OCI-M2 (cell line): ENCODE measurements at regions not wholly inside any gene's neighbourhood (a gene's known extent, or its start where the extent isn't known, plus 50 kb on each side); places are given as distances from the start of the nearest gene placed in this dataset.
"Not testable (repeated sequence)": the region's sequence is repeated elsewhere in the genome, so short reads cannot be mapped to it uniquely, and the experiment has no call there.

Experiments used
- DNase-seq: peaks from one replicate; lab custom pipeline; 2025; ENCODE audit not compliant: unreplicated experiment; lab: John Stamatoyannopoulos, UW

- DNase-seq, result no peak
Measured at GRCh38 chr7:36035186-36035585, 117.9 kb upstream of the EEPD1 start.

- no peak for DNase-seq
Measured at GRCh38 chr7:36036590-36036989, 116.5 kb upstream of the EEPD1 start.

DNA sequence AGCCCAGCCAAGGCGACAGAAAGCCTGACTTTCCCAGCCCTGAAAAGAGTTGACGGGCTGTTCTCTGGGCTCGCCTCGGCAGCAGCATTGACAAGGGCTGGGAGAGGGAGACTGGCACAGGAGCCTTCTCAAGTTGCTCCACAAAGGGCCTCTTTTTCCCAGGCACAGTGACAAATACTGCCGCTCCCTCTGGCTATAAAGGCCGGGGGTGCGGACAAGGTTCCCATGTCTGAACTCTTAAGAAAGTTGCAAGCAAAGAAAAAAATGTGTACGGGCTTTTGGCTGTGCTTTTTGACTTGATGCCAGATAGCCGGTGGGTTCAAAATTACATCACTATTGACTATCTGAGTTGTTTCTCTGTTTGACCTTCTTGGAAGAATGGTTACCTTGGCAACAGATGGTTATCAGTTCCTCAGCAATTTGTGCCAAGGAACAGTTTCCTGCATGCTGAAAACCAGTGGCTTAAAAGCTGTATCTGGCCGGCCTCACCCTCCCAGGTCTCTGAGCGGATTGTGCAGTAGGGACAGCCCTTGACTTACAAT is 115.9 kb upstream of the EEPD1 start:
- DNase-seq, result no peak

DNA sequence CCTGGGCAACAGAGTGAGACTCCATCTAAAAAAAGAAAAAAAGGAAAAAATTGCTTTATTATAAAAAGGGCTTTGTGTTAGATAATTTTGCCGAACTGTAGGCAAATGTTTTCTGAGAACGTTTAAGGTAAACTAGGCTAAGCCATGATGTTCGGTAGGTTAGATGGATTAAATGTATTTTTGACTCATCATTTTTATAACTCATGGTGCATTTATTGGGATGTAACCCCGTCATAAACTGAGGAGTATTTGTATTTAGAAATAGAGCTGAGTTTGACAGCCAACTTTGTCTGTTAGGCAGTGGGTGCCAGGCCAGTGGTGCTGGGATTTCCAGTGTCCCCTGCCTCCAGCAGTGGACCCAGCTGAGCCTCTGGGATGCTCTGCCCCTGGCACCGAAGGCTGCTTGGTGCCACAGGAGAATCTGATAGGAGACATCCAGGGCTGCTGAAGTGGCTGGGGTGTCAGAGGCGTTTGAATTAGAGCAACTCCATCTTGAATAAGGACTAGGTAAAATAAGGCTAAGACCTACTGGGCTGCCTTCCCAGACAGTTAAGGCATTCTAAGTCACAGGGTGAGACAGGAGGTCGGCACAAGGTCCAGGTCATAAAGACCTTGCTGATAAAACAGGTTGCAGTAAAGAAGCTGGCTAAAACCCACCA is 114.9 kb upstream of the EEPD1 start:
- no peak for DNase-seq

DNA sequence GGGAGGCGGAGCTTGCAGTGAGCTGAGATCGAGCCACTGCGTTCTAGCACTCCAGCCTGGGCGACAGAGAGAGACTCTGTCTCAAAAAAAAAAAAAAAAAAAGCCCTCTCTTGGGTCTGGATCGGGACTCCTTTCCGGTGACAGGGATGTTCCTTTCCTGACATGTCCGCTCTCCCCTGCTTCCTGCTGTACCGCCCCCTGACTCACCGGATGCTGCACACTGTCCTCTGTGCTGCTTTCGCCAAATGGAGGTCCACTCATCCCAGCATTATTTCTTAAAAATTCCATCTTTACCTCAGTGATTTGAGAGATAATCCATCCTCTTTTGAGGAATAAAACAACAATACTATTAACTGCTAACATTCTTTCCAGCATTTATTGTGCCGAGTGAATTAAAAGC is 113.8 kb upstream of the EEPD1 start:
- no peak for DNase-seq

GRCh38 chr7:36039671-36040070 is 113.4 kb upstream of the EEPD1 start:
- no peak for DNase-seq

DNA sequence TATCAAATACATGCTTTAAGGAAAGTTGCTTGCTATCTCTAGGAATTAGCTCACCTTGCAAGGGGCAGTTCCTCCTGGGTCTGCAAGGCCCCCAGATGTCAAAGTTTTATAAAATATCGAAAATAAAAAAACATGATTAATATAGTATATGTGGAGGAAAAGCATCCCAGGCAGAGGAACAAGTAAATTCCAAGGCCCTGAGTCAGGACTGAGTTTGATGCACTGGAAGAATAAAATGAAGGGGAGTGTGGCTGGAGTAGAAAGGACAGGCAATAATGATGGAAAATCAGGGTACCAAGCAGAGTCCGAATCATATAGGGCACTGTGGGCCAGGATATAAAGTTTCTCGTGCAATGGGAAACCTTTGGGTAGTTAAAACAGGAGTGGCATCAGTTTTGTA is 112.4 kb upstream of the EEPD1 start:
- no peak for DNase-seq

DNA sequence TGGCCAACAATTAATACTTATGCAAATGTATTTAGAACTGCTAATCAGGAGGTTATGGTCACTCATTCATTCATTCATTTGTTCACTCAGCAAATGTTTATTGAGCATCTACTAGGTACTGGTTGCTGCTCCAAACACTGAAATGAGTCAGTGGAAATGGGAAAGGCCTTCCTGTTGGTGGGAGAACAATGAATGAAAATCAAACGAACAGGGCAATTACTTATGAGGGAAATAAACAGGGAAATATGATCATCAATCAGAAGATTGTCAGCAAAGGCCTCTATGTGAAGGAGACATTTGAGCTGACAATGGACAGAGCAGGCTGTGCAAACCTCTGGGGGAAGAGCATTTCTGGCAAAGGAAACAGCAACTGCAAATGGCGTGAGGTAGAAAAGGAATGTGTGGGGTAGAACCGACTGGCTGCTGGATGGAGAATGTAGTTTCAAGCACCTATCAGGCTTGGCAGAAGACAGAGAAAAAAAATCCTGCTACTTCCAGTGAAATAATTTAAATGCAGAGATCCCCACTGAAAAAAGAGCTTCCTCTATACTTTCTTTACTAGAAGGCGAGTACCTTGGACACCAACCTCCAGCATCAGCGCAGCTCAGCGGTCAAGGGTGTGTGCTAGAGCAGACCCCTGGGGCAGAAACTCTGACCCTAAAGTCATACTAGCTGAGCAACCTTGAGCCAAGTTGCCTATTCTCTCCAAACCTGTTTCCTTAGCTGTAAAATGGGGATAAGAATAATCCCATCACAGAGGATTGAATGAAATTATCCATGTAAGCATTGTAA is 108.8 kb upstream of the EEPD1 start:
- no peak for DNase-seq

GRCh38 chr7:36045326-36045725 is 107.7 kb upstream of the EEPD1 start:
- DNase-seq, result no peak

DNA sequence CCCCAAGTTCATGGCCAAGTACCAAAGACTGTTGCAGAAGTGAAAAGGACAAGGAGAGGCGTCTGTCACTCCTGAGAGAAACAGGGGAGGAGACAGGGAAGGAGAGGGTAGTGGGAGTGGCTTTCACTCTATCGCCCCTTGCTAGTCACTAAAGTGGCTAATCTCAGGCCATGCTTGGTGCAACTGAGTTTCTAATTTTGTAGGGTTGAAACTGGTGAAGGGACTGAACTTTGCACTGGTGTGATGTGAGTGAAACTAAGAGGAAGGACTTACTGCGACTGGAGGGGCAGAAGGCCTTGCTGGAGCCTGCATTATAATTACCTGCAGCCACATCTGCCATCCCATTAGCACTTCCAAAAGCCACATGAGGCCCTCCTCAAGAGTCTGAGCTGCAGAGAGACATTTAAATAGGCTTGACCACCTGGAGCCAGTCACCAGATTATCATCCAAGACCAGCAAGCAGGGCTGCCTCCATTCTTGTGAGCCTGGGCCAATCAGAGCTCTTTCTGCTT is 107.2 kb upstream of the EEPD1 start:
- no peak for DNase-seq

DNA sequence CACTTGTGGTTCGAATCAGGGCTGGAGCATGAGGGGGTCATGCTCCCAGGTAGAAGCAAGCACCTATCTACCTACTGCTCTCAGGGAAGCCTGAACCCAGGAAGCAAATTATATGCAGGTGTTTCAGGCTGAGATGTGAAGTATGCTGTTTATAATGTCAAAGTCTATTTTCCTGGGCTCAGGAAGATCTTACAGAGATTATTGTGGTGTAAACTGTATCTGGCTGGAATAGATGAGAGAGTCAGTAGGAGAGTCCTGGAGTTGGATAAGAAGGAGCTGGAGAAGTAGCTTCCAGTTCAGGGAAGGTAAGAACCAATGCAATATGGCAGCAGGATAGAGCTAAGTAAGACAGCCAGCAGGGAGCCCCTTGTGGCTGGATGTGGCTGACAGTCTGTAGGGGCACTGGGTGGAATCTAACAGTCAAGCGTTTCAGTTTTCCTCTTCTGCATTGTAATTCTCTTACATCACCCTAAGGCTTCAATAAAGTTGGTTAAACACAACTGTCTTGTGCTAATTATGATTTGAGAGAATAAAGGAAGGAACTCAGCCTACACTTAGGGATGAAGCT is 105.9 kb upstream of the EEPD1 start:
- no peak for DNase-seq

DNA sequence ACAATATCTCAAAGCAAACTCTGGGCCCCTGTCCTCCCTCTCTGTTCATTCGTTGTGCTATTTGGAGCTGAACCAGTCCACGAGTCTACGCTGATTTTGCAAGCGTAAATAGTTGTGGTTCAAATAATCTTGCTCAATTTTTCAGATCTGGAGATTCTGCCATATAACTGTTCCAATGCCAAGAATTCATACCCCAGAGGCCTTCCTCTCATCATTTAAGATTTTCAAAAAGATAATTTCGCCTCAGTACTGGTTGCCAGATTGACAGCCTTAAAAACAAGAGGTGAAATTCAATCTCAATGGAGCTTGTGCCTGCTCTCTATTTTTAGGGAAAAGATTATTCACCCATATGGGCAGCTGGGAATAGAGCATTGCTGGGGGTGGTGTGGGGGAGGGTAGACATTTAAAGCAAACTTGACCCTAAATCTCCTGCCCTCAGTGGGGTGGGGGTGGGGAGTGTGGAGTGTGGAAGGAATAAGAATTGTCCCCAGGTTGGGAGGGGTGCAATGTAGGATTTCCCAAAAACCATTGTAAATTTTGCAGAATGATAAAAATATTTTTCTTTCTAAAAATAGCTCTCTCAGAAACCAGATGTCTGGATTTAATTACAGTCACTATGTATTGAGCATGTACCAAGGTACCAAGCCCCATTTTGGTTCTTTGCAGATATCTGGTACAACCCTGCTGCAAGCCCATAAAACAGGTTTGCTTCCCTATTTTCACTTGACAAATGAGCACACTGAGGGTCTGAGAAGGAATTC is 104.7 kb upstream of the EEPD1 start:
- DNase-seq, result no peak

- DNase-seq, result no peak
Measured at GRCh38 chr7:36048902-36049240, 104.2 kb upstream of the EEPD1 start.

DNA sequence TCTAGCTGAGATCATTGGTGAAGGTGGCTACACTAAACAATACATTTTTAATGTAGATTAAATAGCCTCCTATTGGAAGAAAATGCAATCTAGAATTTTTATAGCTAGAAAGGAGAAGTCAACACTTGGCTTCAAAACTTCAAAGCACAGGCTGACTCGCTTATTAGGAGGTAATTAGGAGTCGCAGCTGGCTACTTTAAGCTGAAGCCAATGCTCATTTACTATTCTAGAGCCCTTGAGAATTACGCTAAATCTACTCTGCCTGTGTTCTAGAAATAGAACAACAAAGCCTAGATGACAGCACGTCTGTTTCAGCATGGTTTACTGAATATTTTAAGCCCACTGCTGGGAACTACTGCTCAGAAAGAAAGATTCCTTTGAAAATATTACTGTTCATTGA is 101.6 kb upstream of the EEPD1 start:
- DNase-seq, result no peak

DNA sequence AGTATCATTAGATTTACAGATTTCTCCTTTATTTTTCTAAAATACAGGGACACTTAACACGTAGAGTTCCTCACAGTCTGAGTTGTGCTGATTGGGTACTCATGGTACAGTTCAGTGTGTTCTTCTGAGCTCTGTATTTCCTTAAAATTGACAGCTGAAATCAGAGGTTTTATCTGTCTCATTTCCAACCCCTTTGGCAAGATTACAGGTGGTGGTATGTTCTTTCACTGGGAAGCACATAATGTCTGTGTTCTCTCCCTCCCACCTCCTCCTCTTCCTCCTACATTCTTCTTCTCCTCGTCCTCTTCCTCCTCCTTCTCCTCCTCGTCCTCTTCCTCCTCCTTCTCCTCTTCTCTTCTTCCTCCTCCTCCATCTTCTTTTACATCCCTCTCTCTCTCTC is 99.5 kb upstream of the EEPD1 start:
- DNase-seq, result no peak

GRCh38 chr7:36054637-36055036 is 98.4 kb upstream of the EEPD1 start:
- DNase-seq, result no peak

DNA sequence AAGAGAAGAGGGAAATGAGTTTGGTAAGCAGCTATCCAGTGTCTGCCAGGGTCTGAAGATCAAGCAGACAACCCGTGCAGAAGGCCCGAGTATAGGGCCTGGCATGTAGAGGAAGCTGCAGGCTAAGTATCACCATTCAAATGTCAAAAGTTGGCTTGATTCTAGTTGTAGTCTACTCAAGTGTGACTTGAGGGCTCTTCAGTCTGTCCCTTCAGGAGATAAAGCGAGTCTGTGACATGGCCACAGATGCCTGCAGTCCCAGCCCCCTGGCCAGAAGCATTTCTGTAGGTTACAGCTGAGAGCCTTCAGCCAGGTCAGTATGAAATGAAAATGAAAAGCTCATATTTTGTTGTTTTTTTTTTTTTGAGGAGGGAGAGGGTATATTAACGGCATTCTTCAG is 97.8 kb upstream of the EEPD1 start:
- DNase-seq, result no peak

GRCh38 chr7:36057323-36057722 is 95.7 kb upstream of the EEPD1 start:
- DNase-seq, result no peak

DNA sequence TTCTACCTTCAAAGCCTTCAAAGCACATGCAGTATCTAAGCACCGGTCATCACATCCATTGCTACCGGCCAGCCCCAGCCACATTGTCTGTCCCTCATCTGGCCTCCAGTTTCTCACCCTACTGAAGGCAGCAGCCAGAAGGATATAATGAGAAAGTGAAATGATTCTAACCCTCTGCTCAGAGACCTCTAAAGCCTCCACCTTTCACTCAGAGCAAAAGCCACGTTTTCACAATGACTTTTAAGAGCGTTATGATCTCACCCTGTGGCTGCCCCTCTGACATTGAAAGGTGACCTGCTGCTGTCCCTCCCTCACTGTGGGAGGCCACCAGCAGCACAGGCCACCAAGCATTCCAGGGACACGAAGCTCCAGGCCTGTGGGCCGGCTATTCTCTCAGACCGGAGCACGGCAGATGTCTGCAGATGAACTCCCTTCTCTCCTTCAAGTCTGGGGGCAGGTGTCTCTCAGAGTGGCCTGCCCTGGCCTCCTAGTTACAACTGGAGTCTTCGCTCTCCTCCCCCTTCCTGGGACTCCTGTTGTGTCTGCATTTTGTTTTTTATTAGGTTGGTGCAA is 94.9 kb upstream of the EEPD1 start:
- DNase-seq, result no peak

- not testable (repeated sequence) for DNase-seq
Measured at GRCh38 chr7:36060388-36060787, 92.7 kb upstream of the EEPD1 start.
